IMR-90 (cell line): ENCODE measurements at regions not wholly inside any gene's neighbourhood (a gene's known extent, or its start where the extent isn't known, plus 50 kb on each side); places are given as distances from the start of the nearest gene placed in this dataset.

Experiments
- ATAC-seq: fragments of 200-7000 bp; cut with Tn5 transposase; 2 replicates; pipeline ENCODE4 v1.9.1; 2020; ENCODE audit warnings: low read depth, mild to moderate bottlenecking, moderate library complexity
- BruUV-seq: library from RNA; stranded (reverse); fragments of 400-500 nt; replicated peaks from 2 replicates; lab custom pipeline; 2021; lab: Mats Ljungman, UMichigan
- CTCF ChIA-PET: fragments of 300-600 bp; formaldehyde crosslinking; extraction: SDS; loops from one replicate; lab custom pipeline; 2021; ENCODE audit warnings: antibody characterized with exemption; lab: Yijun Ruan, JAX
- POLR2A ChIA-PET: fragments of 300-600 bp; sonication (Branson Sonifier 250); formaldehyde crosslinking; loops from one replicate; lab custom pipeline; 2022; ENCODE audit warnings: antibody characterized with exemption; ENCODE audit not compliant: unreplicated experiment; lab: Charles Lee
- DNase-seq: peaks from one replicate; pipeline ENCODE4 v3.0.0; 2013
- H2AFZ ChIP-seq: replicated peaks from 2 replicates; pipeline ENCODE3; 2013; ENCODE audit warnings: low read length, mild to moderate bottlenecking; ENCODE audit not compliant: poor library complexity
- H2AK5ac ChIP-seq: 2 replicates; pipeline ENCODE4 v1.6.1; 2013; ENCODE audit warnings: low read depth, low read length, inconsistent platforms
- H2AK9ac ChIP-seq: replicated peaks from 2 replicates; pipeline ENCODE3; 2013; ENCODE audit warnings: mild to moderate bottlenecking, low read depth, low read length, moderate library complexity; ENCODE audit not compliant: poor library complexity
- H2BK120ac ChIP-seq: 2 replicates; pipeline ENCODE4 v1.6.1; 2013; ENCODE audit warnings: low read depth, low read length, inconsistent platforms
- H2BK15ac ChIP-seq: 3 replicates; pipeline ENCODE4 v1.6.1; 2013; ENCODE audit warnings: low read depth, low read length, inconsistent platforms
- H2BK20ac ChIP-seq: 2 replicates; pipeline ENCODE4 v1.6.1; 2013; ENCODE audit warnings: low read depth, mild to moderate bottlenecking, inconsistent platforms, low read length, moderate library complexity
- H2BK5ac ChIP-seq: 2 replicates; pipeline ENCODE4 v1.6.1; 2013; ENCODE audit warnings: mild to moderate bottlenecking, low read depth, low read length, inconsistent platforms; ENCODE audit not compliant: poor library complexity, severe bottlenecking
- H3K14ac ChIP-seq: replicated peaks from 2 replicates; pipeline ENCODE4 v1.6.1; 2013; ENCODE audit warnings: low read depth, low read length, inconsistent platforms
- H3K18ac ChIP-seq: 2 replicates; pipeline ENCODE4 v1.6.1; 2013; ENCODE audit warnings: low read depth, low read length, control low read depth
- H3K23ac ChIP-seq: 2 replicates; pipeline ENCODE4 v1.6.1; 2013; ENCODE audit warnings: low read depth, low read length, inconsistent platforms
- H3K27ac ChIP-seq: 2 replicates; pipeline ENCODE4 v1.5.1; 2013; ENCODE audit warnings: mild to moderate bottlenecking, control low read depth, low read length; ENCODE audit not compliant: insufficient read depth
- H3K27me3 ChIP-seq: 2 replicates; pipeline ENCODE4 v1.6.1; 2013; ENCODE audit warnings: low read length; ENCODE audit not compliant: control insufficient read depth, insufficient read depth
- H3K36me3 ChIP-seq: 2 replicates; pipeline ENCODE4 v1.6.1; 2013; ENCODE audit warnings: low read length, mixed read lengths; ENCODE audit not compliant: control insufficient read depth, insufficient read depth
- H3K4ac ChIP-seq: 2 replicates; pipeline ENCODE4 v1.6.1; 2013; ENCODE audit warnings: low read depth, low read length, inconsistent platforms
- H3K4me1 ChIP-seq: 2 replicates; pipeline ENCODE4 v1.6.1; 2013; ENCODE audit warnings: low read length, mixed read lengths; ENCODE audit not compliant: control insufficient read depth, insufficient read depth
- H3K4me2 ChIP-seq: 2 replicates; pipeline ENCODE4 v1.6.1; 2013; ENCODE audit warnings: low read depth, mild to moderate bottlenecking, control low read depth, low read length, moderate library complexity
- H3K4me3 ChIP-seq: 2 replicates; pipeline ENCODE4 v1.5.1; 2013; ENCODE audit warnings: low read depth, mild to moderate bottlenecking, control low read depth, low read length, moderate library complexity; ENCODE audit not compliant: insufficient read depth
- H3K56ac ChIP-seq: 2 replicates; pipeline ENCODE4 v1.6.1; 2013; ENCODE audit warnings: low read length, inconsistent platforms; ENCODE audit not compliant: insufficient read depth; ENCODE audit errors: extremely low read depth
- H3K79me1 ChIP-seq, 2 experiments: 2 replicates each; pipeline ENCODE4 v1.6.1; 2013; ENCODE audit warnings: low read length in 2 of 2, inconsistent platforms in 1 of 2, low read depth in 1 of 2
- H3K9ac ChIP-seq: 2 replicates; pipeline ENCODE4 v1.6.1; 2013; ENCODE audit warnings: low read depth, low read length, control low read depth
- H3K9me1 ChIP-seq: 2 replicates; pipeline ENCODE4 v1.6.1; 2013; ENCODE audit warnings: low read length, inconsistent platforms; ENCODE audit not compliant: insufficient read depth
- H3K9me3 ChIP-seq: 2 replicates; pipeline ENCODE4 v1.6.1; 2013; ENCODE audit warnings: low read length; ENCODE audit not compliant: control insufficient read depth, insufficient read depth
- H4K20me1 ChIP-seq: 2 replicates; pipeline ENCODE4 v1.6.1; 2013; ENCODE audit warnings: low read length, inconsistent platforms; ENCODE audit not compliant: insufficient read depth
- H4K5ac ChIP-seq: 2 replicates; pipeline ENCODE4 v1.6.1; 2013; ENCODE audit warnings: mild to moderate bottlenecking, low read depth, low read length, control low read depth
- H4K8ac ChIP-seq, 2 experiments: 2 replicates each; pipeline ENCODE4 v1.6.1; 2013; ENCODE audit warnings: low read depth in 2 of 2, low read length in 2 of 2, control low read depth in 1 of 2, inconsistent platforms in 1 of 2
- H4K91ac ChIP-seq: 2 replicates; pipeline ENCODE4 v1.6.1; 2013; ENCODE audit warnings: low read depth, low read length, inconsistent platforms; ENCODE audit not compliant: insufficient read depth
- FOS ChIP-seq: fragments of 150-350 bp; IDR thresholded peaks from 2 replicates; pipeline ENCODE4 v1.6.1; 2016; ENCODE audit warnings: low read depth, low read length
- MAFK ChIP-seq: IDR thresholded peaks from 2 replicates; pipeline ENCODE4 v1.6.1; 2012; ENCODE audit warnings: low read depth, low read length, improper control_type of control experiment
- MXI1 ChIP-seq: IDR thresholded peaks from 2 replicates; pipeline ENCODE4 v1.6.1; 2012; ENCODE audit warnings: low read depth, mild to moderate bottlenecking, low read length, moderate library complexity, borderline replicate concordance
- RCOR1 ChIP-seq: IDR thresholded peaks from 2 replicates; pipeline ENCODE4 v1.6.1; 2012; ENCODE audit warnings: mild to moderate bottlenecking, low read length, improper control_type of control experiment; ENCODE audit not compliant: insufficient replicate concordance
- WGBS, 2 experiments: methylation state at CpG; one replicate each; pipeline versions ENCODE4 v1.1.5 to v1.1.7; 2013; ENCODE audit warnings: missing lambda C conversion rate in 2 of 2; ENCODE audit not compliant: insufficient read length in 1 of 2; ENCODE audit errors: extremely low coverage in 2 of 2; 5-methylcytosine and 5-hydroxymethylcytosine counted together
- dilution Hi-C: fragments of 300-500 bp; cut with HindIII; formaldehyde crosslinking; loops from one replicate; pipeline ENCODE4 v1.14.3; 2018; ENCODE audit warnings: low sequenced_read_pairs; ENCODE audit not compliant: unreplicated experiment
- in situ Hi-C: fragments of 300-500 bp; cut with MboI; formaldehyde crosslinking; loops from 3 replicates; pipeline ENCODE4 v1.14.3; 2019; ENCODE audit warnings: low sequenced_read_pairs, inconsistent platforms, mixed read lengths
- intact Hi-C: fragments of 100-400 bp; cut with micrococcal nuclease; formaldehyde crosslinking; loops from 2 replicates; pipeline ENCODE4 v1.10.0; 2022
- TF ChIP-seq, protein P1 (sequence below): fragments of 150-350 bp; IDR thresholded peaks from 2 replicates; pipeline ENCODE4 v1.6.1; 2017; ENCODE audit warnings: mild to moderate bottlenecking, antibody characterized with exemption, low read length, low read depth

DNA sequence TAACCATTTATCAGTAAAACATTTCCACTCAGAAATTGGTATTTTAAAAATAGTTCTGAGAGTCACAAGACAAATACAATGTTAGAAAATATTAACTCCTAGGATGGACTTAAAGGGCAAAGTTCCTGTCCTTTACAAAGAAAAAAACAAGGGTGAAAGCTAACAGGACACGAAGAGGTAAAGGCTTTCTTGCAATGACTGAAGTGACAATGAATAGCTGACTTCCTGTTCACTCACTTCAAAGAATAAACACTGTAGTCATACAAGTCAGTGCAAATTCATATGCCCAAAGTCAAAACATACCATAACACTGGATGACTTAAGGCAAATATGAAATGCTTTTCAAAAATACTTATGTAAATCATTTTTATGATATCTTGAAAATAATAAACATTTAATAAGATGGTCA is 1389.8 kb upstream of the ALCAM start:
- Histone ChIP-seq H3K14ac (no peak overlapping the region), H3K9me3 (no peaks in the 10 kb centered on the region), H2AK9ac (no peak overlapping the region), H4K20me1 (no peaks in the 10 kb centered on the region), H3K36me3 (no peaks in the 10 kb centered on the region), H3K9ac (no peak overlapping the region), H3K79me1 (no peaks in the 10 kb centered on the region), H2AFZ (no peak overlapping the region), H4K8ac (no peak overlapping the region), H3K4ac (no peak overlapping the region), H3K27me3 (no peaks in the 10 kb centered on the region), H2BK15ac (no peak overlapping the region), H4K5ac (no peak overlapping the region), H2BK20ac (no peak overlapping the region), H4K91ac (no peak overlapping the region), H3K56ac (no peak overlapping the region), H3K9me1 (no peaks in the 10 kb centered on the region), H3K4me1 (no peaks in the 10 kb centered on the region), H2AK5ac (no peak overlapping the region), H3K23ac (no peak overlapping the region), H3K4me2 (no peak overlapping the region), H3K18ac (no peak overlapping the region), H2BK5ac (no peak overlapping the region), H3K27ac (no peak overlapping the region), H2BK120ac (no peak overlapping the region), H3K4me3 (no peak overlapping the region)
- DNase-seq (no peak), ATAC-seq (no peak)
- ChIA-PET CTCF (no interaction called here), POLR2A (no interaction called here)
- no CpG with 5 or more reads among the region's 1 CpG for WGBS, 2 experiments
- BruUV-seq, result no TSS peak
- in situ Hi-C loops (no loop called here), intact Hi-C loops (no loop called here), dilution Hi-C loops (no loop called here)
- no peak for TF ChIP-seq MXI1
- TF ChIP-seq RCOR1, result no peak
- TF ChIP-seq FOS, result no peak
- no peak for TF ChIP-seq MAFK
- TF ChIP-seq, protein P1, sequence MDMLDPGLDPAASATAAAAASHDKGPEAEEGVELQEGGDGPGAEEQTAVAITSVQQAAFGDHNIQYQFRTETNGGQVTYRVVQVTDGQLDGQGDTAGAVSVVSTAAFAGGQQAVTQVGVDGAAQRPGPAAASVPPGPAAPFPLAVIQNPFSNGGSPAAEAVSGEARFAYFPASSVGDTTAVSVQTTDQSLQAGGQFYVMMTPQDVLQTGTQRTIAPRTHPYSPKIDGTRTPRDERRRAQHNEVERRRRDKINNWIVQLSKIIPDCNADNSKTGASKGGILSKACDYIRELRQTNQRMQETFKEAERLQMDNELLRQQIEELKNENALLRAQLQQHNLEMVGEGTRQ, result no peak
